Cardiac muscle cell (in vitro differentiated cells and primary cell): ENCODE measurements at regions not wholly inside any gene's neighbourhood (a gene's known extent, or its start where the extent isn't known, plus 50 kb on each side); places are given as distances from the start of the nearest gene placed in this dataset.

Experiments
- DNase-seq, 2 donors: peaks; one replicate each; pipeline versions ENCODE4 v3.0.0 to v3.0.0-alpha.2; 2010 to 2017; ENCODE audit warnings: low read depth in 1 of 2, low spot score in 1 of 2
- H3K27ac ChIP-seq: fragments of 200-600 bp; sonication (generic); 2 replicates; pipeline ENCODE4 v1.5.1; 2016
- H3K27me3 ChIP-seq: fragments of 200-600 bp; sonication (generic); 2 replicates; pipeline ENCODE4 v1.6.0; 2016; ENCODE audit warnings: control low read depth
- H3K36me3 ChIP-seq: fragments of 200-600 bp; sonication (generic); 2 replicates; pipeline ENCODE4 v1.5.1; 2016; ENCODE audit warnings: control low read depth
- H3K4me1 ChIP-seq: fragments of 200-600 bp; sonication (generic); 2 replicates; pipeline ENCODE4 v1.8.1; 2017; ENCODE audit warnings: low read depth, mild to moderate bottlenecking, mixed run types
- H3K4me3 ChIP-seq: fragments of 200-600 bp; sonication (generic); 2 replicates; pipeline ENCODE4 v1.5.1; 2016; ENCODE audit warnings: mild to moderate bottlenecking
- H3K9me3 ChIP-seq: fragments of 200-600 bp; sonication (generic); 2 replicates; pipeline ENCODE4 v1.5.1; 2017; ENCODE audit warnings: low read depth, mild to moderate bottlenecking, control low read depth
- CTCF ChIP-seq: IDR thresholded peaks from 2 replicates; pipeline ENCODE4 v1.5.1; 2012; ENCODE audit warnings: low read depth, mild to moderate bottlenecking, low read length

DNA sequence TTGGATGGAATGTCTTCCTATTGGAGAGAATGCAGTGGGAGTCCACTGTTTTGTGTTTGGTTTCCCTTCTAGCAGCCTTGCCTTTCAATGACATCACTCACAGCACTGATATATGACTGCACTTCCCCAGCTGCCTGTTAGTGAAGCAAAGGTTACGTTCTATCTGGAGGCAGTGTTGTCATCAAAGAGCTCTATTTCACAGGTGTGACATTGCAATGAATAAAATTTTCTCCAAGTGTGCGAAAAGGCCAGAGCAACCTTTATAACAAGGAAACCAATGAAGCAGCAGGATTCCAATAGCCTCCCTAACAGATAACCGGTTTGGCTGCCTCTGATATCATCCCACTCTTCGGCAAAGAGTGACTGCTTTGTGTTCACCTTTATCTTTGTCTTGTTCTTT is 523.5 kb upstream of the ZNF608 start:
- no peak for TF ChIP-seq CTCF

DNA sequence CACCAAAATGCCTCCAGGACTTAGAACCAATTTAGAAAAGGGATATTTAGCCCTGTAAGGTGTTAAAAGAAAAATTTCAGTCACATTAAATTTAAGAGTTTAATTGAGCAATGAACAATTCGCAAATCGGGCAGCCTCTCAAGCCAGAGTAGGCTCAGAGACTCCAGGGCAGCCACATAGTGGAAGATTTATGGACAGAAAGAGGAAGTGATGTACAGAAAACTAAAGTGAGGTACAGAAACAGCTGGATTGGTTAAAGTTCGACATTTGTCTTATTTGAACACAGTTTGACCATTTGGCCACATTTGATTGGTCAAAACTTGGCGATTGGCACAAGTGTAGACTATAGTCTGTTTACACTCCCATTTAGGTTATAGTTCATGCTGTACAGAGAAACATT is 525.9 kb upstream of the ZNF608 start:
- H3K9me3 ChIP-seq = no peaks in the 10 kb centered on the region
- no peaks in the 10 kb centered on the region for H3K27me3 ChIP-seq
- no peak for TF ChIP-seq CTCF
- no peak overlapping the region for H3K4me3 ChIP-seq
- H3K36me3 ChIP-seq = no peaks in the 10 kb centered on the region
- DNase-seq = no peak
- peaks cover 14% of the 10 kb centered on the region for H3K4me1 ChIP-seq
- H3K27ac ChIP-seq = no peak overlapping the region

More for the DNA sequence above, 523.5 kb upstream of the ZNF608 start:
- peaks cover 6% of the 10 kb centered on the region for H3K4me1 ChIP-seq
- no peak for DNase-seq
- H3K36me3 ChIP-seq = no peaks in the 10 kb centered on the region
- no peak overlapping the region for H3K4me3 ChIP-seq
- H3K27ac ChIP-seq = no peak overlapping the region
- H3K27me3 ChIP-seq = no peaks in the 10 kb centered on the region
- no peaks in the 10 kb centered on the region for H3K9me3 ChIP-seq

- Histone ChIP-seq H3K27ac (no peak overlapping the region), H3K36me3 (no peaks in the 10 kb centered on the region), H3K9me3 (no peaks in the 10 kb centered on the region), H3K4me3 (no peak overlapping the region), H3K4me1 (peaks cover 14% of the 10 kb centered on the region), H3K27me3 (no peaks in the 10 kb centered on the region)
- no peak for DNase-seq
- TF ChIP-seq CTCF = no peak
These were observed 527.8 kb upstream of the ZNF608 start for GRCh38 chr5:125274211-125274610.

- peak overlapping the region; percentile 12 for H3K27ac ChIP-seq
- no peaks in the 10 kb centered on the region for H3K9me3 ChIP-seq
- no peaks in the 10 kb centered on the region for H3K36me3 ChIP-seq
- H3K27me3 ChIP-seq = no peaks in the 10 kb centered on the region
- H3K4me1 ChIP-seq = peaks cover 14% of the 10 kb centered on the region
- TF ChIP-seq CTCF = no peak
- no peak overlapping the region for H3K4me3 ChIP-seq
- DNase-seq = no peak
These were observed 528.7 kb upstream of the ZNF608 start for GRCh38 chr5:125274938-125275724.

GRCh38 chr5:125275725-125276090 is 529.3 kb upstream of the ZNF608 start:
- H3K27me3 ChIP-seq = no peaks in the 10 kb centered on the region
- no peaks in the 10 kb centered on the region for H3K36me3 ChIP-seq
- peaks cover 14% of the 10 kb centered on the region for H3K4me1 ChIP-seq
- DNase-seq = no peak
- H3K4me3 ChIP-seq = no peak overlapping the region
- H3K27ac ChIP-seq = no peak overlapping the region
- no peak for TF ChIP-seq CTCF
- no peaks in the 10 kb centered on the region for H3K9me3 ChIP-seq

- DNase-seq = no peak
- Histone ChIP-seq H3K36me3 (no peaks in the 10 kb centered on the region), H3K27me3 (no peaks in the 10 kb centered on the region), H3K9me3 (no peaks in the 10 kb centered on the region), H3K4me1 (peaks cover 14% of the 10 kb centered on the region), H3K27ac (no peak overlapping the region), H3K4me3 (no peak overlapping the region)
- no peak for TF ChIP-seq CTCF
These were observed 529.7 kb upstream of the ZNF608 start for GRCh38 chr5:125276096-125276495.
